MG63 (cell line): ENCODE measurements at regions not wholly inside any gene's neighbourhood (a gene's known extent, or its start where the extent isn't known, plus 50 kb on each side); places are given as distances from the start of the nearest gene placed in this dataset.

Source experiments
- DNase-seq: peaks from one replicate; pipeline ENCODE4 v3.0.0-alpha.2; 2020
- H3K27me3 ChIP-seq: fragments of 250-450 bp; sonication (Bioruptor Pico); 2 replicates; pipeline ENCODE4 v1.5.1; 2020; ENCODE audit warnings: mild to moderate bottlenecking, moderate library complexity
- H3K36me3 ChIP-seq: fragments of 250-450 bp; sonication (Bioruptor Pico); 2 replicates; pipeline ENCODE4 v1.5.1; 2020; ENCODE audit warnings: mild to moderate bottlenecking, moderate library complexity
- H3K4me3 ChIP-seq: fragments of 250-450 bp; sonication (Bioruptor Pico); 2 replicates; pipeline ENCODE4 v1.5.1; 2020; ENCODE audit warnings: mild to moderate bottlenecking, moderate library complexity
- H3K9me3 ChIP-seq: fragments of 250-450 bp; sonication (Bioruptor Pico); 2 replicates; pipeline ENCODE4 v1.5.1; 2020; ENCODE audit warnings: mild to moderate bottlenecking, moderate library complexity

- Histone ChIP-seq H3K9me3 (no peaks in the 10 kb centered on the region), H3K4me3 (no peak overlapping the region), H3K36me3 (no peaks in the 10 kb centered on the region), H3K27me3 (peaks cover 2% of the 10 kb centered on the region; the same call in 1 of the 2 replicates)
- no peak for DNase-seq
Measured at GRCh38 chr5:113901718-113902117, 388.2 kb downstream of the YTHDC2 start.

DNA sequence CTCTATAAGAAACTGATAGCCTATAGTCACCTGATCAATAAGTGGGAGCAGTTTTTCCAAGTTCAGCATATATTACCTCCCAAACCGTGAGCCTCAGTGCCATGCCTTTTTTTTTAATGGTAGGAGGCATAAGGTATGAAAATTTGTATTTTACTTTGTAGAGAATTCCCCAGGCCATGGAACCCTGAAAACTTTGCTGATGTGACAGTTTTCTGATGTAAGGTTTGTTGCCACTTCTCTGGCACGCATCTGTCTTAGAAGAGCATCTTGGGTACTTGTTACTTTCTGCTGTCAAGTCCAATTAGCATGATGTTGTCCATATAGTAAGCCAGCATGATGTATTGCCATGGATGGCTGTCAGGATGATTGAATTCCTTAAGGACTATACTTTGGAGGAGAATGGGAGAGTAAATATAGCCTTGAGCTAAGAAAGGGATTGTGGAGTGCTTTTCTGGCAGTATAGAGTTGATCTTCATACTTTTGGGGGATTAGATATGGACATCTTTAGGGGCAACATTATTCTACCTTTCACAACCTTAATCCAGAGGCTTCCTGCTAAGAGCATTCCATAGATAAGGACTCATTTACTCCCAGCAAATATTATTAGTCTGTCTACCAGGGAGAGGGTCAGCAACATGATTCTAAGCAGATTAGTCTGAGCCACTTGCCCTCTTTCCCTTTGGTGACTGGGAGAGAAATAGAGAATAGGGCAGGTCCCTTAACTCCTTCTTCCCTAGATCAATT, 389.6 kb downstream of the YTHDC2 start:
- Histone ChIP-seq H3K36me3 (no peaks in the 10 kb centered on the region), H3K9me3 (no peaks in the 10 kb centered on the region), H3K4me3 (no peak overlapping the region), H3K27me3 (peaks cover 2% of the 10 kb centered on the region; the same call in 1 of the 2 replicates)
- DNase-seq, result no peak

DNA sequence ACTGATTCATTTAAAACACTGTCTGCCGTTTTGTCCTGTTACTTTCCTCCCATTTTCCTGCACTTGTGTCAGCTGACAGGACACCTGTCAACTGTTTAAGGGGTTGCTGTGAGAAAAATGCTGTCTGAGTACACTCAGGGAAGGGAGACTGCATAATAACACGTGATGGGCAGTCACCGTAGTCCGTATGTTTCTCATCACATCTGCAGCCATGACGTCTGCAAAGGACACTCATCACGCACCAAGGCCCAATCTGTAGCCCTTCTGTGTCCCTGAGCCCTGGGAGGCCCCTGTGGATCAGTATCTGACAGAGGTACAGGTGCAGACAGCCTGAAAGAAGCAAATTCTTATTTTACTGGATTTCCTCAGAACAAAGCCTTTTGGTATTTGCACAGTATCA, 396.3 kb downstream of the YTHDC2 start:
- no peaks in the 10 kb centered on the region for H3K9me3 ChIP-seq
- no peaks in the 10 kb centered on the region for H3K36me3 ChIP-seq
- H3K4me3 ChIP-seq, result no peak overlapping the region
- H3K27me3 ChIP-seq, result no peaks in the 10 kb centered on the region
- DNase-seq, result no peak

- DNase-seq, result no peak
- Histone ChIP-seq H3K36me3 (no peaks in the 10 kb centered on the region), H3K27me3 (peaks cover 2% of the 10 kb centered on the region; the same call in 1 of the 2 replicates), H3K4me3 (no peak overlapping the region), H3K9me3 (no peaks in the 10 kb centered on the region)
Measured at GRCh38 chr5:113917997-113918396, 404.5 kb downstream of the YTHDC2 start.

DNA sequence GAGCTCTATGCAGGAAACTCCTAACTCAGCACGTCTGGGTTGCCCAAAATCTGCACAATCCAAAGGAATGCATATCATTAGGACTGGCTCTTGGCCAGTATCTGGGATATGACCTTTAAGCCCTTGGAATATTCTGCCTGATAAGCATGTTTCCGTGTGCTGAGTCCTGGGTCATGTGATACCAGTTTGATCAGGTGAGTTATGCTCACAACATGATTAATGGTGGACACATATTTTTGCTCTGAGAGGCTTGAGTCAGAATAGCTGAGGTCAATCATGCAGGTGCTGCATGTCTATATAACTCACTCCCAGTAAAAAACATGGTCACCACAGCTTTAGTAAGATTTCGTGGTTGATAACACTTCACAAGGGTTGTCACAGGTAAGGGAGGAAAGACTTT, 408.8 kb downstream of the YTHDC2 start:
- H3K9me3 ChIP-seq, result no peaks in the 10 kb centered on the region
- H3K36me3 ChIP-seq, result no peaks in the 10 kb centered on the region
- H3K27me3 ChIP-seq, result peaks cover 2% of the 10 kb centered on the region; the same call in 1 of the 2 replicates
- DNase-seq, result no peak
- H3K4me3 ChIP-seq, result no peak overlapping the region

GRCh38 chr5:113935453-113935852, 422.0 kb downstream of the YTHDC2 start:
- Histone ChIP-seq H3K4me3 (no peak overlapping the region), H3K9me3 (no peaks in the 10 kb centered on the region), H3K27me3 (no peaks in the 10 kb centered on the region), H3K36me3 (no peaks in the 10 kb centered on the region)
- no peak for DNase-seq

DNA sequence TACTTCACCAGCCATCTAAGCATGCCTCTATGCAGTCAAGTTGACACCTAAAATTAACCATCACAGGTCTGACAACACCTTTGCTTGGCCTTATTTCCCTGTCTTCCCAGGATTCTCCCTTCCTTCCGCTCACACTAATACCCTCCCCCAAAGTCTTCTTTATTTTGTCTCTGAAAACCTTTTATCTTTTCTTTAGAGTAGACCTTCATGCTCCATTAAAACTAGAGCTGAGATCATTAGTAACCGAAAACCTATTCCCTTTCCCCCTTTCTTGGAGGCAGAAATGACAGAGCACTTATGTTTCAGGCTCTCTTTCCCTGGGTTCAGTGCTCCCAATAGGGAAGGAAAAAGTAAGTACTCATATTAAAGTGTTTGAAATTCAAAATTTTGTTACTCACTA, 423.8 kb downstream of the YTHDC2 start:
- Histone ChIP-seq H3K4me3 (no peak overlapping the region), H3K9me3 (no peaks in the 10 kb centered on the region), H3K27me3 (no peaks in the 10 kb centered on the region), H3K36me3 (no peaks in the 10 kb centered on the region)
- no peak for DNase-seq

DNA sequence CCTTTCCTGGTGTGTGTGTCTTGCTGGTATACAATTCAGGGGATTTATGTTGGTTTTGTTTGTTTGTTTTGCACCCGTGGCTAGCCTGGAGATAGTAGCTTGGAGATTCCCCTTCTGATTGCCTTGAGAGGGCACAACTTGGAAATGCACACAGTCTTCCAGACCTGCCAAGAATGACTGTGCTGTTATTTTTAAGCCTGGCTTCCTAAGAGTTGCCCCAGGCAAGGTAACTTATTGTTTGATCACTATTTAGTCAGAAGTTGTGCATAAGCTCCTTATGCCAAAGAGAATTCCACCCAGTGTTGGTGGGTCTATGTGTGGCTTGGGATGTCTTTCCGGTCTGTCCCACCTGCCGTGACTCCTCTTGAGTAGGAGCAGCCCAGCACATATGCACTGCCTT, 421.9 kb upstream of the KCNN2 start:
- no peaks in the 10 kb centered on the region for H3K27me3 ChIP-seq
- no peak for DNase-seq

GRCh38 chr5:113950186-113950585, 411.7 kb upstream of the KCNN2 start:
- Histone ChIP-seq H3K27me3 (0 out of 2 replicates have a peak, but pooled peaks cover 2% of the 10 kb centered on the region), H3K36me3 (no peaks in the 10 kb centered on the region), H3K9me3 (no peaks in the 10 kb centered on the region), H3K4me3 (no peak overlapping the region)
- no peak for DNase-seq

More for the DNA sequence above, 421.9 kb upstream of the KCNN2 start:
- Histone ChIP-seq H3K9me3 (no peaks in the 10 kb centered on the region), H3K36me3 (no peaks in the 10 kb centered on the region), H3K4me3 (no peak overlapping the region)

DNA sequence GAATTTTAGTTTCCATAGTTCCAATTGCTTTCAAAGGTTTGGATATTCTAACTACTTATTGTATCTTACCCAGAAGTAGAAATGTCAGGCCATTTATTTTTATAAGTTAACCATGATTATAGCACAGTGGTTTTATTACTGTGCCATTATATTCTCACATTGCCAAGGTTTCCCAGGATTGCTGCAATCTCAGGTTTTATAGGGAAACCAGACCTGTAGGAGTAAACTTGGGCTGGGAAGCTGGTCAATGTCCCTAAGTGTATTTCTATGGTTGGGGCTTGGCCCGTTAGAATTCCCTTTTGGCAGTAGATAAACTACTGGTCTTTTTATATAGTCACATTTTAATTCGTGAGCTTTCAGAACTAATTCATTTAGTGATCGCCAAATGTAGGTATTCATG, 396.6 kb upstream of the KCNN2 start:
- DNase-seq, result no peak
- H3K9me3 ChIP-seq, result no peaks in the 10 kb centered on the region
- no peaks in the 10 kb centered on the region; the same call in 1 of the 2 replicates for H3K27me3 ChIP-seq
- no peaks in the 10 kb centered on the region for H3K36me3 ChIP-seq
- no peak overlapping the region for H3K4me3 ChIP-seq

- no peak overlapping the region for H3K4me3 ChIP-seq
- no peaks in the 10 kb centered on the region for H3K9me3 ChIP-seq
- peaks cover 2% of the 10 kb centered on the region; the same call in 1 of the 2 replicates for H3K27me3 ChIP-seq
- DNase-seq, result no peak
- no peaks in the 10 kb centered on the region for H3K36me3 ChIP-seq
Measured at GRCh38 chr5:113969901-113970300, 392.0 kb upstream of the KCNN2 start.

DNA sequence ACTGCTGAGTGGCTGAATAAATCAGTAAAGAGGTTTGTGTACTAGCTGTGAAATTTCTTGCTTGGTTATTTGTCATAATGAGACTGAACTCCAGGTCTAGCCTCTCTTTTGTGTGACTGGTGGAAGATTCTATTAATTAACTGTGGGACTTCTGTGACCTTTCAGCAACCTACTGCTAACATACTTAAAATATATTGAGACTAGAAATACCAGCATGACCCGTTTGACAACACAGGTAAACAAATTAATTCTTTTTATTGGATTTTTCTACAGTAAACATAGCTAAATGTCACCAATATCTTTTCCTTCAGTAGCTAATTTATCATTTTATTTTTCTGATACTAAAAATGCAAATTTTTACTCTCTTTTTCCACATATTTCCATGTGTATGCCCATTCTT, 390.4 kb upstream of the KCNN2 start:
- Histone ChIP-seq H3K36me3 (no peaks in the 10 kb centered on the region), H3K9me3 (no peaks in the 10 kb centered on the region), H3K4me3 (no peak overlapping the region), H3K27me3 (peaks cover 2% of the 10 kb centered on the region; the same call in 1 of the 2 replicates)
- DNase-seq, result no peak

- DNase-seq, result no peak
- H3K27me3 ChIP-seq, result peaks cover 2% of the 10 kb centered on the region; the same call in 1 of the 2 replicates
- no peaks in the 10 kb centered on the region for H3K36me3 ChIP-seq
- no peak overlapping the region for H3K4me3 ChIP-seq
- H3K9me3 ChIP-seq, result no peaks in the 10 kb centered on the region
Measured at GRCh38 chr5:113974976-113975375, 386.9 kb upstream of the KCNN2 start.

DNA sequence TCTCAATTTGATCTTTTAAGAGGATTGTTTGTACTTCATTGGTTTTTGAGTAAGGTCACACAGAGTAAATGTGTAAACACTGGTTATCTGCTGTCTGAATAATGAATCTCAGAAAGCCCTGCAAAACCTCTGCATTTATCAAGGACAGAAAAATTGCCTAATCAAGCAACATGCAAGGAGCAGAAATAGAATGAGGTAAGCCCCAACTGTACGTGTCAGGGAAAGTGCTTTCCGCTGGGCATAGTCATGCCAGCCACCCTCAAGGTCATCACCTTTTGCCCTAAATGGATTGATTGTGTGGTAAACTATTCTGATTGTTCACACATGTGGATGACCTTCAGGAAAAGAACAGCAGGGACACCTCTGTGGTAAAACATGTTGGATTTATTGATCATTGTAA, 376.9 kb upstream of the KCNN2 start:
- H3K36me3 ChIP-seq, result no peaks in the 10 kb centered on the region
- no peak overlapping the region for H3K4me3 ChIP-seq
- no peak for DNase-seq
- H3K27me3 ChIP-seq, result no peaks in the 10 kb centered on the region; the same call in 1 of the 2 replicates
- H3K9me3 ChIP-seq, result no peaks in the 10 kb centered on the region

DNA sequence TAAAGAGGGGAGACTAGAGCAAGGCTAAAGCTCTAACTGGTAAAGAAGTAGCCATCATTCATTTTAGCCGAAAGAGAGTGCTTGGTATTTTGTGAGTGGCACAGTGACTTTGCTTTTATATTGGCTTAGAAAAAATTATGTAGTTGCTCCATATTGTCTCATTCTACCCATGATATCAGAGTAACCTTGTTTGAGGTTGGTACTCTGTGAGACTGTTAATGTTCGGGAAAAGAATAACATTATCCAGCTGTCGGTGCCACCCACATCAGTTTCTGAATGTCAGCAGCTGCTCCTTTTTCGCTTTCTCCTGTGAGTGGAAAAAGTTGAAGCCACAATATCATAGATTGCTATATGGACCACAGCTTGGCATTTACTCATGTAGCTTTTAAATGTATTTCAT, 376.4 kb upstream of the KCNN2 start:
- H3K9me3 ChIP-seq, result no peaks in the 10 kb centered on the region
- no peak for DNase-seq
- no peaks in the 10 kb centered on the region for H3K36me3 ChIP-seq
- no peaks in the 10 kb centered on the region; the same call in 1 of the 2 replicates for H3K27me3 ChIP-seq
- no peak overlapping the region for H3K4me3 ChIP-seq

- Histone ChIP-seq H3K27me3 (peaks cover 4% of the 10 kb centered on the region; the same call in 1 of the 2 replicates), H3K4me3 (peak overlapping the region; percentile 46), H3K36me3 (no peaks in the 10 kb centered on the region), H3K9me3 (no peaks in the 10 kb centered on the region)
- peak; percentile 39 for DNase-seq
Measured at GRCh38 chr5:113989278-113989912, 372.5 kb upstream of the KCNN2 start.

DNA sequence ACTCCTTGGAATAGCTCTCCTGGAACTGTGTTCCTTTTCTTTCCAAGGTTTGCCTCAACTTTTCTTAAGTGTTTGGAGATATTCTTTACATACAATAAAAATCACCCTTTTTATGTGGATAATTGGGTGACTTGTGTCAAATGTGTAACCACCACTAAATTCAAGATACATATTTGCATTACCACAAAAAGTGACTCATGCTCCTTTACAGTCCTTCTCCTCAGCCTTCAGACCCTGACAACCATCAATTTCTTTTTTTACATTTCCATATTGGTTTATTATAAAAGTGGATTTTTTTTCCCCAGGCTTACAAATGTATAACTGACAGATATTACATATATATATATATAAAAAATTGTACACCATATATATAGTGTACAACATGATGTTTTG, 372.0 kb upstream of the KCNN2 start:
- no peak for DNase-seq
- Histone ChIP-seq H3K36me3 (no peaks in the 10 kb centered on the region), H3K27me3 (peaks cover 4% of the 10 kb centered on the region; the same call in 1 of the 2 replicates), H3K4me3 (peak overlapping the region; percentile 46), H3K9me3 (no peaks in the 10 kb centered on the region)

- DNase-seq, result no peak
- Histone ChIP-seq H3K27me3 (peaks cover 5% of the 10 kb centered on the region; the same call in 1 of the 2 replicates), H3K4me3 (no peak overlapping the region), H3K9me3 (no peaks in the 10 kb centered on the region), H3K36me3 (no peaks in the 10 kb centered on the region)
Measured at GRCh38 chr5:114001076-114001475, 360.8 kb upstream of the KCNN2 start.
